HT1080 (cell line): ENCODE measurements at regions not wholly inside any gene's neighbourhood (a gene's known extent, or its start where the extent isn't known, plus 50 kb on each side); places are given as distances from the start of the nearest gene placed in this dataset.
A peak's percentile ranks its signal among the peaks of the same experiment; 100 is the strongest.
"Not testable (repeated sequence)": the region's sequence is repeated elsewhere in the genome, so short reads cannot be mapped to it uniquely, and the experiment has no call there.

Source experiments
- DNase-seq: peaks from one replicate; pipeline ENCODE4 v3.0.0-alpha.2; 2015; ENCODE audit warnings: low read depth

DNA sequence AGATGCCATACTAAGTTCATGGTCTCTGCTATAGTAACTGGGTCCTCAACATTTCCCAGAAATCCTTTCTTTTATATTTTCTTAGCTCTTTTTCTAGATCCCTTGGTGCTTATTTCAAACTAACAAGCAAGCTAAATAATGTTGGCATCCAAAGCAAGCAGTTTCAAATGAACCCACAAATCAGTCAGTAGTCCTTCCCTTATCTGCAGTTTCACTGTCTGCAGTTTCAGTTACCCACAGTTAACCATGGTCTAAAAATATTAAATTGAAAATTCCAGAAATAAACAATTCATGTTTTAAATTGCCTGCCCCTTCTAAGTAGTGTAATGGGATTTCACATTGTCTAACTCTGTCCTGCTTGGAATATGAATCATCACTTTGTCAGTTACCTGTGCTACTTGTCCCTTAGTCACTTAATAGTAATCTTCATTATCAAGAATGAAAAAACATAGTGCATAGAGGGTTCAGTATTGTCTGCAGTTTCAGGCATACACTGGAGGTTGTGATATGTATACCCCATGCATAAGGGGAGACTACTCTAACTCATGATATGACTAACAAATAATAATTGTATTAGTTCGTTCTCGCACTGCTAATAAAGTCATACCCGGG lies 633.7 kb downstream of the MECOM start:
- DNase-seq = no peak

DNA sequence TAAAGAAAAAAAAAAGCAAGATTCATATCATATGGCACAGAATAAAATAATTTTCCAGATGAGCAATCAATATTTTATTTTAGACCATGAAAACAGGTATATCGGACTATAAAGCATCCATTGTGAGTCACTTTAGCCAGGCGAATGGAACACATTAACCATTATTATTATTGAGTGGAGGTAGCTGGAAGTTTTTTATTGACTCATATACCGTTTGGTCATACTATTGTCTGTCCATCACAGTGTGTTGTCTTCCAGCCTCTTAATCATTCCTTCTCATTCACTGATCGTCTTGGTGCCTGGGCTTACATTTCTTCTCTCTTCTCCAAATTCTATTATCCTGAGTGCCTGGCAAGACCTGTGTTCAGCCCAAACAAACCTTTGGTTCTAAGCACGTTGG lies 634.8 kb downstream of the MECOM start:
- no peak for DNase-seq

DNA sequence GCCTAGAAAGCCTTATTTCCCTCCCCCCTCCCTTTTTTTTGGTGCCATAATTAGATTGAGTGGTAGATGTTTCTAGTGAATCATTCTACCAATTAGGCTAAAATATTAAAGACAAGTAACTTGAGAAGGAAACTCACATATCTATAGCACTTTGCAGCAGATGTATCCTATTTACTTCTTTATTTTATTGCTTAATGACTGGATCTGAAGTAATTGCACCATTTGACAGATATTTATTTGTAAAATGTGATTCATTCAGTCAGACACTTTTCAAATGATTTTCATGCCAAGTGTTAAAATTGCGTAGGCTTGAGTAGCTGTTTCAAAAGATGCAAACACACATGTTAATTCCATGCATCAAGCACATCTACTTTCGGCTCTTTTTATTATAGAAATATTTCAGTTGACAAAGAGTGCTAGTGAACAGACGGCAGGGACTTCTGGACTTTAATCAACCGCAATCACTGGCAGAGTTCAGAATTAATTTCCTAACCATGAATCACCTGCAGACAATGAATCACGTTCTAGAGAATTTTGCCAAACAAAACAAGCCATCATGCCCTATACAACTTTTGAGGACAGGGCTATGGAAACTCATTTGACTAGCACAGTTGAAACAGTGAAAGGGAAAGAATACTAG lies 636.8 kb downstream of the MECOM start:
- DNase-seq = peak; percentile 98

DNA sequence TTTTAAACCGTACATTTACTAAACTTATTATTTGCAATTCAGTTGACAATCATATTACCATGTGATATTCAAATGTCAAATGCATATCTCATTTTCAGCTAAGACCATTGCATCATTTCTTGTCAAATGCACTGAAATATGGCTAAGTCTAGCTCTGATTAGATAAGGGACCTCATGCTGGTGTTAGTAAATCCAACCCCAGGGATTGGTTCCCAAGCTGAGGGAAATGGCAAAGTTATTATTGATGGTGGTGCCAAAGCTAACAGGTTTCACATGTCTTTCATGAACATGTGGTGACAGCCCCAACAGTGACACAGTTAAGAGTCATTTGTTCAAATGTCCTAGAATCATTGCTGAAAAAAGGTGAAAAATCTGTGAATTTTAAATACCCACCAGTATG lies 641.1 kb downstream of the MECOM start:
- DNase-seq = no peak

DNA sequence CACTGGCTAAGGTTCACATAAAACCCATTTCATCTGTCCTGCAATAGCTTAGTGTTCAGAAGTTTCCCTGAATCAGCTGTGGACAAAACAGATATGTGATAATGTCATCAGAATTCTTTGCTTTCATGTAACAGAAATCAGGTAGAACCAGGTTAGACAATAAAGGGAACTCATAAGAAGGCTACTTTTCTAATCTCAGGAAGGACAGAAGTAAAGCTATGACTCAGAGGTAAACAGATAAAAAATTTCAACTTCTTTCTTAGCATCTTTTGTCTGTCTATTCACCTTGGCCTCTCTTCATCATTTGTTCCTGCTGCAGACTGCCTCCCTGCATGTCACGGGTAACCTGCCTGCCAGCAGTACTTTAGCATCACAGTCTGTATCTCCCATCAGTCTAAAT lies 643.1 kb downstream of the MECOM start:
- no peak for DNase-seq

DNA sequence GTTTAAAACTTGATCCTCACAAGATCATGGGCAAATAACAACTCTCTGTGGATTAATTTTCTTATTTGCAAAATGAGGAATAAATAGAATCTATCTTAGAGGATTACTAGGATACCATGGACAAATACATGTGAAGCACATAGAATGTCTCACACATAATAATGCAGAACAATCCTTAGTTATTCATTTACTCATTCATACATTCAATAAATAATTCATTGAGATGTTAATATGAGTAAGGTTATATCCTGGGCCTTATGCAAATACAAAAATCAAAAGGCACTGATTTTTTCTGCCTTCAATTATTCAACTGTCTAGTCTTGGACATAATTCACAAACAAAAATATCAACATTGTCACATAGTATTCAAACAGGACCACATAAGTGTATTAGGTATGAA lies 654.1 kb downstream of the MECOM start:
- no peak for DNase-seq

DNA sequence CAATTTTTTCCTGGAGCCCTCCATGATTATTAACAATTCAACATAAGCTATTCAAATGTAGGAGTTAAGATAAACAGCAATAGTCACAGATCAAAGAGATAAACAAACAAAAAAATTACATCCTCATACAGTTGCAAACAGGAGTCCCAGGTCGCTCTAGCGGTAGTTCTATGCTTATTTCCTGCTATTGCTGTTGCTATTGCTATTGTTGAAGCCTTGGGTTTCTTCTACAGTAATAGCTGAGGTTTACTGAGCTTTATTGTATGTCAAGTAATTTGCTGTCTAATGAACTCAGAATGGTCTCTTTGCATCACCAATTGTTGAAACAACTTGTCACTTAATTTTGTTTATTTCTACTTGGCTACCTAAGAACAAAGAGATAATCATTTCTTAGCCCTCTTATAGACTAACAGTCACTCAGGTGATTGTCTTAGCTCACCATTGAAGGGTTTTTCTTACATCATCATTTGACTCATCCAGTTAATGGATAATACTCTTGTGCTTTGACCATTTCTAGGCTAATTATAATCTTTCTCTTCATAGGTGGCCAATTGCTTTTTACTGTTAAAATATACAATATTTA lies 654.6 kb downstream of the MECOM start:
- no peak for DNase-seq

DNA sequence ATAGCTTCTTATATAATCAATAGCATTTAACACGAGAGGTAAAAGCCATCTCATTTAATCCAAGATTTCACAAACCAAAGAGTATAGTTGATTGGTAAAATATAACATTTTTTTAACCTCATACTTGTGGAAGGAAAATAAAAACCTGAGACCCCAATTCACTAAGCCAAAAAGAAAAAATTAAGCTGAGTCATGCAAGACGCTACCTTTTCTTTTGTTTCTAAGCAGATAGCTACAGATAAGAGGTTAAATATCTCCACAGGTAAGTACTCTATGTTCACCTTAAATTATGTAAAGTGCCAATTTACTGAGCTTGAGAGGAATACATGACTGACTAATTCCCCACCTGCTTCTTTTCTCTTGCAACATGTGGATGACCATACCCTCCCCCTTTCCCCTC lies 656.4 kb downstream of the MECOM start:
- no peak for DNase-seq

DNA sequence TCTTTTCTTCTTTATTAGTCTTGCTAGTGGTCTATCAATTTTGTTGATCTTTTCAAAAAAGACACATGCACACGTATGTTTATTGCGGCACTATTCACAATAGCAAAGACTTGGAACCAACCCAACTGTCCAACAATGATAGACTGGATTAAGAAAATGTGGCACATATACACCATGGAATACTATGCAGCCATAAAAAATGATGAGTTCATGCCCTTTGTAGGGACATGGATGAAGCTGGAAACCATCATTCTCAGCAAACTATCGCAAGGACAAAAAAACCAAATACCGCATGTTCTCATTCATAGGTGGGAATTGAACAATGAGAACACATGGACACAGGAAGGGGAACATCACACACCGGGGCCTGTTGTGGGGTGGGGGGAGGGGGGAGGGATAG lies 657.1 kb downstream of the MECOM start:
- DNase-seq = not testable (repeated sequence)

DNA sequence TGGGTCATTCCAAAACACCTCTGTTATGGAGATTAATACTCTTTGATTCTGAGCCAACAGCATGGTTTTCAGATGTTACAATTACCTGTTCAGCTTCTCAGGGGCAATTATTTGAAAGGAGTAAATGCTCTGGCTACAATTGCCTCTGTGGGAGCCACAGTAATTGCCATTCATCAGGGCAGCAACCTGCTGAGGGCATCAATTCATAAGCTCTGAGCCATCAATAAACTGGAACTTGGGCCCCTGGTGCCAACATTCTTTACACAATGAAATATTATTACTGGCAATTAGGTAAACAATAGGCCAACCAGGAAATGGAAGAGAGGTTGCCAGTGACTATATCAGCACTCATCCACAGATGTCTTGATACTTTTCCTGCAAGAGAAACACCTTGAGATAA lies 660.8 kb downstream of the MECOM start:
- no peak for DNase-seq

DNA sequence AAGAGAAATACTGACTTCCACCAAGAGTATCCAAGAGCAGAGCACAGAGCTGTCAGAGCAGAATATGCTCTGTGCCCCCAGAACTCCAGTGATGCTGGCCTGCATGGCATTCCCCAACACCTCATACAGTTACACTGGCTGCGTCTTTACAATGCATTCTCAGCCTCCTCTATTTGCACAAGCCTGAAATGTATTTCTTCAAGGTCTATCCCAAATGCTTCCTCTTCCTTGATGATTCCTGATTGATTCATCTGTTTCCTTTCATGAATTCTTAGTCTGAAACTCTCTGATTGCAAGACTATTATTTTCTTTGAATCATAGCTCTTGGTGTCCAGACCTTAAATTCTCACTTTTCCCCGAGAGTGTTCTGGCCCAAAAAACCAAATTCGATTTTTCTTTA lies 664.7 kb downstream of the MECOM start:
- DNase-seq = peak; percentile 38

DNA sequence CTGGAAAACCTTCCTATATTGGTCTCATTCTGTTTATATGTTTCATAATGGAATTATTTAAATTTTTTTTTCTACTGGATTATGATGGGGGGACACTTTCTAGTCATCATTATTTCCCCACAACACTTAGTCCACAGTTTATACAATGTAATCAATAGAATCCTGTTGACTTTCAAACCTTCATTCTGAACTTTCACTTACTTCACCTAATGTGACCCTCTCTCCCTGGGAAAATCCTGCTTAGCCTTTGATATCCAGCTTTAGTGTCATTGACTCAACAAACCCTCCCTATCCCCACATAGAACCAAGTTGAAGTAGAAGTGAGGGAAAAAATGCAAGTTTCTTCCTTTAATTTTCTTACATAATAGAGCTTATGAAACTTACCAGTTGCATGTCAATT lies 666.0 kb downstream of the MECOM start:
- no peak for DNase-seq

DNA sequence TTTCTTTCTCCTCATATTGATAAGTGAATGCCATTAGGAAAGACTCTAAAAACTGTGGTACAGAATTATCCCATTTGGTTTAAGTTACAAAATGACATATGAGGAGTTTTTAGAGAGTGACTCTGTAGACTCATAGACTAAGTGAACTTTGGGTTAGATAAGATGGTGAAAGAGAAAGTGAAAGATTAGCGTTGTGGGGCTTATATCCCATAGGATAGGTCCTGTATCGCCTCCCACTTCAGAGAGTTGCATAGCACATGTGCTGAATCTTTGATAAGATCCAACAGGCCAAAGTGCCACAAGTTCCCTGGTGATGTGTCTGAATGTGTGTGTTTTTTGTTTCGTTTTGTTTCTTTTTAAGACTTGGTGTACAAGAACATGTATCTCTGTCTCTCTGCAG lies 666.9 kb downstream of the MECOM start:
- DNase-seq = no peak

DNA sequence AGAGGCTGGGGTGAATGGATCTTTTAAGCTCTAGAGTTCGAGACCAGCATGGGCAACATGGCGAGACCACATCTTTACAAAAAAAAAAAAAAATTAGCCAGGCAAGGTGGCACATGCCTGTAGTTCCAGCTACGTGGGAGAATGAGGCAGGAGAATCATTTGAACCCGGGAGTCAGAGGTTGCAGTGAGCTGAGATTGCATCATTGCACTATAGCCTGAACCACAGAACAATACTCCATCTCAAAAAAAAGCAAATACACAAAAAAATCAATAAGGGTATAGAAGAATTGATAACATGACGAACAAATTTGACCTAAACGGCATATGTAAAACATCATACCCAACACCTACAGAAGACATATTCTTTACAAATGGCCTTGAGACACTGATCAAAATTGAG lies 668.4 kb downstream of the MECOM start:
- DNase-seq = no peak

DNA sequence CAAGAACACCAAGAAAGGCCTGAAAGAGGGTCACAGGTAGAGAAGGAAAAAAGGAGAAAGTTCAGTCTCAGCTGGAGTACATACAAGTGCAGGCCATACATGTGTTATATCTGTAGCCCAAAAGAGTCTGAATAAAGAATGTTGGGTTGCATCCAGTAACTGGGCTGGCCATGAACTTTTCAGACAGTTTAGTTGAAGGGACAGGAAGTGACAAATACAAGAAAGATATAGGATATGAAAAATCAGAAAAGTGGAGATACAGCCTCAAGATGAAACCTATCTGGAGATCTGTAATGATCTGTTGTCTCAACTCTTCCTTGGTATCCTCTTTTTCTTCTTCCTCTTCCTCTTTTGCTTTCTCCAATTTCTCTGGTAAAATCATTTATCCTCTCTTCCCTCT lies 671.7 kb downstream of the MECOM start:
- DNase-seq = peak; percentile 53

DNA sequence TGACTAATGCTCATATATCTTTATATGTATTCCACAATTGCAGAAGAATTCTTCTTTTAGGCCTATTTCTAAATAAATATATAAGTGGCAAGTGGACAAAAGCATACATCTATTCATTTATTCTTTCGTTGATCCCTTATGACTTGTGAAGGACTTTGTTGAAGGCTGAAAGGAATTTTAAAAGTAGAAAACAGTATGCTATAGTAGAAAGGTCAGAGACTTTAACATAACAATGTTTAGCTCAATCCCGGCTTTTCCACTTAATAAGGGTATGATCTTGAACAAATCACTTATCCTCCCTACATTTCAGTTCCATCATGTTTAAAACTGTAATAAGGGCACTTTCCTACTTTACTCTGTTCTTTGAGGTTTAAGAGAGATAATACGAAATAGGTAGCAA lies 672.9 kb downstream of the MECOM start:
- DNase-seq = no peak

DNA sequence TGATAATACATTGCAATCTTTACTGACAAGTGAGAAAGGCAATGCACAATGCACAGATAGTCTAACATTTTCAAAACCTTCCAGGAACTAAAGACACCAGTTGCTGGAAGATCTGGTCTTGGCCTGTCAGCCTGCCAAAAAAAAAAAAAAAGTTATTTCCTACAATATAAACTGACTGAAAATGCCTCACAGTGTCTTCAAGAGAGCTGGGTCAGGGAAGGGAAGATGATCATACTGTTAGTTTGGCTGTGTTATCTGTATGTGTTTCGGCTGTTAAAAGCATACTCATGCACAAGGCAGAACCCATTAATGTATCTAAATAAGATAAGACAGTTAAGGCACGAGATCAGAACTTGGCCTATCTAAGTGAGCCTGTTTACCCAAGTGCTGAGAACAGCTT lies 673.4 kb downstream of the MECOM start:
- DNase-seq = no peak

DNA sequence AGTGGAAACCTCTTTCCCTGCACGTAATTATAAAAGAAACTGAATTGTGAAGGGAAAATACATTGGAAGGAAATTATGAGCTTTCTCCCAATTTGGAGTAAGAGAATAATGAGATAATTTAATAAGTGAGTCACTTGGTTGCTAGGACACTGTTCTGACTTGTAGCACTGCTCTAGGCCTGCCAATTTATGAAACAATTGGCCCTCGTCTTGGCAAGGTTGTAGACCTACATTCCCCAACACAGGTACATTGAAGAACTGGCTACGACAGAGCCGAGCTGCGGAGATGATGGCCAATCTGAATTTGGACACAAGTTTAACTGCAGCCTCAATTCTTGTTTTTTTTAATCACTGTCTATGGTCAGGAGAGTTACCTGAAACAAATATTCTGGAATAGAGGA lies 674.1 kb downstream of the MECOM start:
- no peak for DNase-seq

DNA sequence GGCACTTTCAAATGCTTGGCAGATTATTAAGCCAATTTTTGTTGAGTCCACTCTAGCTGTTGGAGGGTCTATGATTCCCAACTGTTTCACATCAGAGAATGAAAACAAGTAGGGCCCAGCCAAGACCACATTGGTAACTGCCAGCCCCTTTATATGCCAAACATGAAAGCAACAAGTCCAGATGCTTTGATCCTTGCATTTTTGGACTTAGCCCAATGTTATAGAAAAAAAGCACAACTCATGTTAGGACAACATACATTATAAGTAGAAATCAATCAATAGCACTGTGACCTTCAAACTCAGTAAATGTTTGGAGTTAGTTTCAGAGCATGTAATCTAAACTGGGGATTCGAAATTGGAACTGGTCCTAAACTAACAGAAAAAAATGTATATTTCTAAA lies 674.7 kb downstream of the MECOM start:
- no peak for DNase-seq

DNA sequence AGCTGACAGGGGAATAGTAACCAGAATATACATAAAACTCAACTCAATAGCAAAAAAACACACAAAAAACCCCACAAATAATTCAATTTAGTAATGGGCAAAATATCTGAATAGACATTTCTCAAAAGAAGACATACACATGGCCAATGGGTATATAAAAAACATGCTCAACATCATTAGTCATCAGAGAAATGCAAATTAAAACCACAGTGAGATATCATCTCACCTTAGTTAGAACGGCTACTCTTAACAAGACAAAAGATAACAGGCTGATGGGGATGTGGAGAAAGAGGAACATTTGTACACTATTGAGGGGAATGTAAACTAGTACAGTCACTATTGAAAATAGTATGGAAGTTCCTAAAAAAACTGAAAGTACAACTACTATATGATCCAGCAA lies 678.6 kb downstream of the MECOM start:
- no peak for DNase-seq

DNA sequence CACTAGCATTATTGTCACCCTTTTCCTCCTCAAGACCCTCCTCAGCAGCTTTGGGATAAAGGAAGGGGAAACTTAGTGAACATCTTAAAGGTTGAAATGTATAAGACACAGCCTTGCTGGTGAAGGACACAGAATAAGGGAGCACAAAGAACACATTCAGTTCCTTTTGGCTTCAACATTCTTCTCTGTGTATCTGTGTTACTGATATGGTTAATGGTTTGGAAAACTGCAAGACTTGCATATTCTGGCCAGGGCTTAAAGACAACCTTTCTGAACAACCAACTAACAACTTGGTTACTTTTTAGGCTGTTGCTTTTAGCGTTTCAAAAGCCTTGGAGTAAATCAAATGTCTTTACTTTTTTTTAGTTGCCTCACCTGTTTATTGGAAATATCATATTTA lies 680.5 kb downstream of the MECOM start:
- no peak for DNase-seq

DNA sequence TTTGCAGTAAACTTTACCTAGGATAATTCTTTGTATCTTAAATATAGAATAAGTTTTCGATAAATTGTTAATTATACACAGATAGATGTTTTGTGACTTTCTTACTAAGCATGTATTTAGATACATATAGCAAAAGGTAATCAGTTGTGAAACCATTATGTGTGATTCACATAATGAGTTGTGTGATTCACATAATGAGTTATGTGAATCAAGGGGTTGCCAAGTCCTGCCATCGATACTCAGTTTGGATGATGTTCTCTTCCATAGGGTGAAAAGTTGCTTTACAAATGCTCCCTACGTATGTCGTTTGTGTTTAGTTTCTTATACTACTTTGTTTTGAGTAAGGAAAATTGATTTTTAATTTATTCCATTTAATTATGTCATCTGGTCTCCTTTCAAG lies 682.1 kb downstream of the MECOM start:
- DNase-seq = no peak

DNA sequence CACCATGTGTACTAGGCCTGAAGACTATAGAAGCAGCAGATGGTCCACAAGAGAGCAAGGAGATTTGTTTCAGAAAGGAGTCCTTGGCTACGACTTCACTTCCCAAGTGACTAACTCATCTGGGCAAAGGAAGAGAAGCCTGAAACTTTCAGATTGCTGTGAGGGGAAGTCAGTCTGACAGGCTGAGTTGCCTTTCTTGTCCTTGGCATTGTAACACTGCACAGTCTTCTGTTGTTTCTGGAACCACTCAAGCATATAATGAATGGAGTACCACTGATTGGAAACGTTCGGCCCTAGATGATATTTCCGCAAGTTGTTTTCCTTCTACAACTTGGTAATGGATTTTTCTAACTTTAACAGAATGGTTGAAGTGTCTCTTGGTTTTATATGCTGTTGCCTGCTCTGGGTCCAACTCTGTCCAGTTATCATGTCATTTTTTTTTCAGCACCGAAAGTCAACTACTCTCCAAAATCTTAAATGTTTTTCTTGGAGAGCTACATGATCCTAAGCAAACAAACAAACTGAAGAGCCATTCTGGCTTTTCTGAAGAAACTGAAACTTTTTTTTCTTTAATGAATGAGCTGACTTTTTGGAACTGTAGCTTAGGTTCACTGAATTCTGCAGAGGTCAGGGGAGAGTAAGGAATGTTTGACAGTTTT lies 685.7 kb downstream of the MECOM start:
- peak; percentile 23 for DNase-seq
